SU-DHL-6 (cell line): ENCODE measurements at regions not wholly inside any gene's neighbourhood (a gene's known extent, or its start where the extent isn't known, plus 50 kb on each side); places are given as distances from the start of the nearest gene placed in this dataset.

Experiments
- H2AFZ ChIP-seq: fragments of 200-600 bp; sonication (generic); 2 replicates; pipeline ENCODE4 v1.6.1; 2014; ENCODE audit warnings: low read depth, mild to moderate bottlenecking, moderate library complexity, mixed read lengths, antibody characterized with exemption, low read length; ENCODE audit not compliant: severe bottlenecking
- H3F3A ChIP-seq: fragments of 200-600 bp; shearing (Covaris generic); 2 replicates; pipeline ENCODE4 v1.6.0; 2016; ENCODE audit warnings: antibody characterized with exemption, mild to moderate bottlenecking; ENCODE audit not compliant: insufficient read depth
- H3K27ac ChIP-seq: fragments of 200-600 bp; sonication (generic); 2 replicates; pipeline ENCODE4 v1.5.1; 2016; ENCODE audit warnings: low read depth, mild to moderate bottlenecking, low read length, moderate library complexity, mixed read lengths
- H3K27me3 ChIP-seq: fragments of 200-600 bp; sonication (generic), shearing (Covaris generic); 2 replicates; pipeline ENCODE4 v1.6.0; 2014; ENCODE audit warnings: mild to moderate bottlenecking, low read length
- H3K36me3 ChIP-seq: fragments of 200-600 bp; sonication (generic); 2 replicates; pipeline ENCODE4 v1.6.1; 2014; ENCODE audit warnings: mild to moderate bottlenecking, low read length, mixed read lengths
- H3K4me2 ChIP-seq: fragments of 300-600, 200-600 bp; shearing (Covaris generic), sonication (generic); 2 replicates; pipeline ENCODE4 v1.6.0; 2014; ENCODE audit warnings: low read length, low read depth, mild to moderate bottlenecking; ENCODE audit not compliant: poor library complexity, severe bottlenecking
- H3K4me3 ChIP-seq: fragments of 200-600 bp; sonication (generic); 2 replicates; pipeline ENCODE4 v1.5.1; 2014; ENCODE audit warnings: antibody characterized with exemption, low read length, mild to moderate bottlenecking, mixed read lengths; ENCODE audit not compliant: insufficient read depth, poor library complexity, severe bottlenecking
- H3K79me2 ChIP-seq: fragments of 200-600 bp; sonication (generic); 2 replicates; pipeline ENCODE4 v1.6.1; 2014; ENCODE audit warnings: mild to moderate bottlenecking, low read length, moderate library complexity; ENCODE audit not compliant: insufficient read depth
- H3K9ac ChIP-seq: fragments of 200-600 bp; sonication (generic); 2 replicates; pipeline ENCODE4 v1.7.0; 2014; ENCODE audit warnings: mild to moderate bottlenecking, low read length
- H3K9me2 ChIP-seq: fragments of 200-600 bp; sonication (generic); replicated peaks from 2 replicates; pipeline ENCODE4 v1.6.1; 2014; ENCODE audit warnings: low read length; ENCODE audit not compliant: insufficient read depth
- H3K9me3 ChIP-seq: fragments of 200-600 bp; sonication (generic); 2 replicates; pipeline ENCODE4 v1.6.1; 2014; ENCODE audit warnings: low read length, mixed read lengths; ENCODE audit not compliant: insufficient read depth
- H4K20me1 ChIP-seq: fragments of 200-600 bp; sonication (generic); 2 replicates; pipeline ENCODE4 v1.6.1; 2014; ENCODE audit warnings: low read depth, mild to moderate bottlenecking, antibody characterized with exemption, low read length, moderate library complexity, mixed read lengths
- EZH2phosphoT487 ChIP-seq: fragments of 200-600 bp; sonication (generic), shearing (Covaris generic); conservative IDR thresholded peaks from 2 replicates; pipeline ENCODE4 v1.6.1; 2018; ENCODE audit warnings: mild to moderate bottlenecking, antibody characterized with exemption, low read length, moderate library complexity, mixed read lengths
- TF ChIP-seq, protein P1 (sequence below): fragments of 200-600 bp; sonication (generic); IDR thresholded peaks from one replicate; pipeline ENCODE4 v1.5.1; 2017; ENCODE audit warnings: antibody characterized with exemption, mild to moderate bottlenecking, low read length, moderate library complexity; ENCODE audit not compliant: insufficient read depth, poor library complexity, severe bottlenecking

DNA sequence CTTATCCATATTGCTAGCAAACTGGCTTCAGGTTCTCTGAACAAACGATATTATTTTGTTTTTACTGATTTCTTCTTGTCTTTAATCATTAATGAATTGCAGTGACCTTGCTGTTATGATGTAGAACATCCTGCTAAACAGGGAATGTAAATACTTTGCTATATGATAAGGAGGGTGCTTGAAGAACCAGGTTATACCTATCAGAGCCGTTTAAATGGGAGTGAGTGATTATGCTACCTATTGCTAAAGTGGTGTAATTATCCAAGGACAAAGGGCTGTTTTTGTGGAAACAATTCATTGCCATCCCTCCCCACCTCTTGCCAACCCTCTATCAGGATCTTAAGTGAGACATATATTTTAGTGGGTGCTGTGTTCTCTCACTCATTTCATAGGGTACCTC lies 788.9 kb downstream of the RPA4 start:
- no peak overlapping the region for H3K4me2 ChIP-seq
- H3K9me3 ChIP-seq = no peaks in the 10 kb centered on the region
- H3F3A ChIP-seq = no peaks in the 10 kb centered on the region
- no peak overlapping the region for H3K27ac ChIP-seq
- TF ChIP-seq, protein P1, sequence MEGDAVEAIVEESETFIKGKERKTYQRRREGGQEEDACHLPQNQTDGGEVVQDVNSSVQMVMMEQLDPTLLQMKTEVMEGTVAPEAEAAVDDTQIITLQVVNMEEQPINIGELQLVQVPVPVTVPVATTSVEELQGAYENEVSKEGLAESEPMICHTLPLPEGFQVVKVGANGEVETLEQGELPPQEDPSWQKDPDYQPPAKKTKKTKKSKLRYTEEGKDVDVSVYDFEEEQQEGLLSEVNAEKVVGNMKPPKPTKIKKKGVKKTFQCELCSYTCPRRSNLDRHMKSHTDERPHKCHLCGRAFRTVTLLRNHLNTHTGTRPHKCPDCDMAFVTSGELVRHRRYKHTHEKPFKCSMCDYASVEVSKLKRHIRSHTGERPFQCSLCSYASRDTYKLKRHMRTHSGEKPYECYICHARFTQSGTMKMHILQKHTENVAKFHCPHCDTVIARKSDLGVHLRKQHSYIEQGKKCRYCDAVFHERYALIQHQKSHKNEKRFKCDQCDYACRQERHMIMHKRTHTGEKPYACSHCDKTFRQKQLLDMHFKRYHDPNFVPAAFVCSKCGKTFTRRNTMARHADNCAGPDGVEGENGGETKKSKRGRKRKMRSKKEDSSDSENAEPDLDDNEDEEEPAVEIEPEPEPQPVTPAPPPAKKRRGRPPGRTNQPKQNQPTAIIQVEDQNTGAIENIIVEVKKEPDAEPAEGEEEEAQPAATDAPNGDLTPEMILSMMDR = no peak
- no peak for TF ChIP-seq EZH2phosphoT487
- no peaks in the 10 kb centered on the region for H3K36me3 ChIP-seq
- no peak overlapping the region for H2AFZ ChIP-seq
- H3K27me3 ChIP-seq = no peaks in the 10 kb centered on the region
- no peak overlapping the region for H3K9ac ChIP-seq
- H3K4me3 ChIP-seq = no peak overlapping the region
- H3K9me2 ChIP-seq = no peaks in the 10 kb centered on the region
- no peaks in the 10 kb centered on the region for H3K79me2 ChIP-seq
- no peaks in the 10 kb centered on the region for H4K20me1 ChIP-seq

DNA sequence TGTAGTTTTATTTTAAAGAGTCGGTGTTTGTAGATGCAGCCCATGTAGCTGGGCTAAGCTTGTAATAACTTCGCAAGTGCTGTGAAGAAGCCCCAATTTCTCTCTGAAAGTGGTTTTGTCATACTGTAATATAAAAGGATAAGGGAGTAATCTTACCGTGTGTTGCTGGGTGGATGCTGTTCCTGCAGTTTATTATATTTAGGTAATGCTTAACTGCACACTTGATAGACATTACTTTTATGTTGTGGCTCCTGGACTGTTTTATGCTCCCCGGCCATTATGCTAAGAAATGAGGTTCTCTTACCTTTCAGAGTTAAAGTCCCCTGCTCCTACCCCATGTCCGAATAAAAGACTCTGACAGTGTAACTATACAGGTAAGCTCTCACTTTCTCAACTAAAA lies 789.4 kb downstream of the RPA4 start:
- H2AFZ ChIP-seq = no peak overlapping the region
- H3K36me3 ChIP-seq = no peaks in the 10 kb centered on the region

DNA sequence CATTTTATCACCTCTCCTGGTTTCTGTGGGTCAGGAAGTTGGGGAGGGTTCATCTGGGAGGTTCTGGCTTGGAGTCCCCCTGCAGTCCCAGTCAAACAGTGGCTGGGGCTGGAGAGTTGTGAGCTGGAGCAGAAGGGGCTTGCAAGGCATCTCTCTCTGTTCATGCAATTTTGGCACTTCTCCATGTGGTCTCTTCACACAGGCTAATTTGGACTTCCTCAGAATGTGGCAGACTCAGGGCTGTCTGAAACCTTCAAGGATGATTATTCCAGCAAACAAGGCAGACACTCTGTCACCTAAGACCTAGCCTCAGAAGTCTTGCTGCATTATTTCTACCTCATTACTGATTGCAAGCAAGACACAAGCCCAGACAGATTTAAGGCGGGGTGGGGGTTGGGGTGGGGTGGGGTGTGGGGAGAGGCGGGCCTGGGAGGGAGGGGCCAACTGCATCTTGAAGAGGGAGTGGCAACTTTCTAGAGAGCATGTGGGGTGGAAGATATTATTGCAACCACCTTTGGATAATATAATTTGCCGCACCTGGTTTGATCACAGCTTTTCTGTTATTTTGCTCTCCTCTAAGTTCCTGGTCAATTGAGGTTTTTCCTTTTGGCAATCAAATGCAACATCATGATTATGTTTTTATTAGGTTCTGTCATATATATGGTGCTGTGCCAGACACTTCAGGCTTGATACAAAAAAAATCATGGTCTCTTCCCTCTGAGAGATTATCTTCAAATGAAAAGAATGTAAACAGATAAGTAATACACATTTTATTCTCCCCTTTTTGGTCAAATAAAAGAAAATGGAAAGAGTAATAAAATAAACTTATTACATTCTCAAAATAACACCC lies 799.5 kb downstream of the RPA4 start:
- no peaks in the 10 kb centered on the region for H3K79me2 ChIP-seq
- H3K9me2 ChIP-seq = no peaks in the 10 kb centered on the region
- no peaks in the 10 kb centered on the region for H4K20me1 ChIP-seq
- no peak overlapping the region for H3K4me3 ChIP-seq
- H3K9me3 ChIP-seq = no peaks in the 10 kb centered on the region
- no peak for TF ChIP-seq EZH2phosphoT487
- TF ChIP-seq, protein P1 = no peak
- H3K36me3 ChIP-seq = no peaks in the 10 kb centered on the region
- H3K4me2 ChIP-seq = no peak overlapping the region
- no peak overlapping the region for H3K27ac ChIP-seq
- no peaks in the 10 kb centered on the region for H3K27me3 ChIP-seq
- no peak overlapping the region for H2AFZ ChIP-seq
- H3K9ac ChIP-seq = no peak overlapping the region
- H3F3A ChIP-seq = no peaks in the 10 kb centered on the region

More for the DNA sequence above, 789.4 kb downstream of the RPA4 start:
- Histone ChIP-seq H4K20me1 (no peaks in the 10 kb centered on the region), H3F3A (no peaks in the 10 kb centered on the region), H3K4me2 (no peak overlapping the region), H3K27me3 (no peaks in the 10 kb centered on the region), H3K79me2 (no peaks in the 10 kb centered on the region), H3K9ac (no peak overlapping the region), H3K9me2 (no peaks in the 10 kb centered on the region), H3K9me3 (no peaks in the 10 kb centered on the region), H3K4me3 (no peak overlapping the region), H3K27ac (no peak overlapping the region)
- TF ChIP-seq EZH2phosphoT487 = no peak
- TF ChIP-seq, protein P1 = no peak
